HFFc6 (cell line): ENCODE measurements at regions not wholly inside any gene's neighbourhood (a gene's known extent, or its start where the extent isn't known, plus 50 kb on each side); places are given as distances from the start of the nearest gene placed in this dataset.

Experiments used
- DNase-seq: peaks from one replicate; pipeline ENCODE4 v3.0.0-alpha.2; 2018
- H3K27ac Mint-ChIP-seq: 2 replicates; pipeline ENCODE4 v1.8.0; 2020; ENCODE audit warnings: mild to moderate bottlenecking, mixed read lengths
- H3K27me3 Mint-ChIP-seq: 2 replicates; pipeline ENCODE4 v1.8.0; 2021; ENCODE audit warnings: mild to moderate bottlenecking, moderate library complexity, mixed read lengths; ENCODE audit not compliant: insufficient read depth
- H3K36me3 Mint-ChIP-seq: 2 replicates; pipeline ENCODE4 v1.8.0; 2021; ENCODE audit warnings: low read depth, mixed read lengths
- H3K4me1 Mint-ChIP-seq: 2 replicates; pipeline ENCODE4 v1.8.0; 2020; ENCODE audit warnings: low read depth, mixed read lengths
- H3K4me3 Mint-ChIP-seq: 2 replicates; pipeline ENCODE4 v1.8.0; 2020; ENCODE audit warnings: mild to moderate bottlenecking, moderate library complexity, mixed read lengths
- H3K9me3 Mint-ChIP-seq: 2 replicates; pipeline ENCODE4 v1.8.0; 2020; ENCODE audit warnings: mild to moderate bottlenecking, mixed read lengths
- TF ChIP-seq, protein P1 (sequence below): fragments of 200-600 bp; sonication (generic); IDR thresholded peaks from 2 replicates; pipeline ENCODE4 v1.5.0; 2021; ENCODE audit warnings: antibody characterized with exemption, mild to moderate bottlenecking

DNA sequence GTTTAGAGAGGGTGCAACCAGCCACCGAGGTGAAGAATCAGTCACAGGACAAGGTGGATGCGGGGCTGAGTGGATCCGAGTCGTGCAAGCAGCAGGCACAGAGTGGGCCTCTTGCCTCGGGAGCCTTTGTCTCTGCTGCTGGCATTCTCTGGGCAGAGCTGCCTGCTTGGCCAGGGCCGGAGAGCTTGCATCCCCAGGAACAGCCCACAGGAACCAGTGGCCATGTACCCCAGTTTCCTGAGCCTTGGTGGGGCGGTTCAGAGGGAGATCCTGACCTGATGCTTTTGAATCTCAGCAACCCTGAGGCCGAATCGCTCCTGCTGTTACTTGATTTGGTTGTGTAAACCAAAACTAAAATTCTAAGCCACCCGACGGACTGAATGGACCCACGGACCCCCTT is 50.1 kb upstream of the EIF5 start:
- Mint-ChIP-seq H3K4me1 (peaks cover 23% of the 10 kb centered on the region), H3K27me3 (peaks cover 20% of the 10 kb centered on the region), H3K9me3 (no peaks in the 10 kb centered on the region), H3K4me3 (no peak overlapping the region), H3K36me3 (no peaks in the 10 kb centered on the region), H3K27ac (no peak overlapping the region)
- TF ChIP-seq, protein P1, sequence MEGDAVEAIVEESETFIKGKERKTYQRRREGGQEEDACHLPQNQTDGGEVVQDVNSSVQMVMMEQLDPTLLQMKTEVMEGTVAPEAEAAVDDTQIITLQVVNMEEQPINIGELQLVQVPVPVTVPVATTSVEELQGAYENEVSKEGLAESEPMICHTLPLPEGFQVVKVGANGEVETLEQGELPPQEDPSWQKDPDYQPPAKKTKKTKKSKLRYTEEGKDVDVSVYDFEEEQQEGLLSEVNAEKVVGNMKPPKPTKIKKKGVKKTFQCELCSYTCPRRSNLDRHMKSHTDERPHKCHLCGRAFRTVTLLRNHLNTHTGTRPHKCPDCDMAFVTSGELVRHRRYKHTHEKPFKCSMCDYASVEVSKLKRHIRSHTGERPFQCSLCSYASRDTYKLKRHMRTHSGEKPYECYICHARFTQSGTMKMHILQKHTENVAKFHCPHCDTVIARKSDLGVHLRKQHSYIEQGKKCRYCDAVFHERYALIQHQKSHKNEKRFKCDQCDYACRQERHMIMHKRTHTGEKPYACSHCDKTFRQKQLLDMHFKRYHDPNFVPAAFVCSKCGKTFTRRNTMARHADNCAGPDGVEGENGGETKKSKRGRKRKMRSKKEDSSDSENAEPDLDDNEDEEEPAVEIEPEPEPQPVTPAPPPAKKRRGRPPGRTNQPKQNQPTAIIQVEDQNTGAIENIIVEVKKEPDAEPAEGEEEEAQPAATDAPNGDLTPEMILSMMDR, result no peak
- DNase-seq, result no peak
